Esophagus squamous epithelium (tissue), 4 donors: ENCODE measurements at regions not wholly inside any gene's neighbourhood (a gene's known extent, or its start where the extent isn't known, plus 50 kb on each side); places are given as distances from the start of the nearest gene placed in this dataset.

Source experiments
- POLR2A ChIP-seq, 4 donors: fragments of 450-650 bp; IDR thresholded peaks; one replicate each; pipeline ENCODE4 v1.6.1; 2017; ENCODE audit warnings: antibody characterized with exemption in 4 of 4, mild to moderate bottlenecking in 4 of 4, moderate library complexity in 3 of 4
- TF ChIP-seq, protein P1 (sequence below), 6 experiments: fragments of 450-650 bp in 4 of 6; fragments of 200-600 bp in 2 of 6; sonication (generic) in 2 of 6; IDR thresholded peaks; one replicate each; pipeline ENCODE4 v1.5.1; 2016 to 2019; ENCODE audit warnings: antibody characterized with exemption in 6 of 6, mild to moderate bottlenecking in 4 of 6, moderate library complexity in 4 of 6

DNA sequence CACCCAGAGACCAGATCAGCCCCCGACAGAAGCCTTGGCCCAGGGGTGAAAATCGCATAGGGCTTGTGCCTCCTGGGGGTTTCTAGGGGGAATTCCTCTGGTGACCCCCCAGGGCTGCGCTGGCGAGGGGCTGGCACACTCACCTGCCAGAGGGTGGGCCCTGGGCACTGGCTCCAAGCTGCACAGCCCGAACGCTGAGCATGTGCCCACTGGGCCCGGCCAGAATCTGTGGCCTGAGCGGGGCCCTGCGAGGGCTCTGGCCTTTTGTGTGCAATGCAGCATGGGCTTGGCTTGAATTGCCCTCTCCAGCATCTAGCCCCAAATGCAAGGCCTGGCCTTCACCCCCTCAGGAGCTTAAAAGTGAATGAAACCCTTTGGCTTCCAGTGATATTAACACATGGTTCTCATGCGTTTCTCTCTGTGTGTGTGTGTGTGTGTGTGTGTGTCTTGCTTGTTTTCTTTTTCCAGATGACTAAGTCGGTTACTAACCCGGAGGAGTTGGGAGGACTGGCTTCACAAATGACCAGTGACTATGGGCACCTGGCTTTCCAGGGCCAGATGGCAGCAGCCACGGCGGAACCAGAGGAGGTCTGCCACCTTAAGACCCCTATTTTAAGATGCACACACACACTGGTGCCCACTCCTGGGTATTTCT lies 259.1 kb upstream of the TPM1 start:
- no peak for TF ChIP-seq POLR2A (IDR thresholded peaks at IDR 0.05)
- TF ChIP-seq, protein P1, sequence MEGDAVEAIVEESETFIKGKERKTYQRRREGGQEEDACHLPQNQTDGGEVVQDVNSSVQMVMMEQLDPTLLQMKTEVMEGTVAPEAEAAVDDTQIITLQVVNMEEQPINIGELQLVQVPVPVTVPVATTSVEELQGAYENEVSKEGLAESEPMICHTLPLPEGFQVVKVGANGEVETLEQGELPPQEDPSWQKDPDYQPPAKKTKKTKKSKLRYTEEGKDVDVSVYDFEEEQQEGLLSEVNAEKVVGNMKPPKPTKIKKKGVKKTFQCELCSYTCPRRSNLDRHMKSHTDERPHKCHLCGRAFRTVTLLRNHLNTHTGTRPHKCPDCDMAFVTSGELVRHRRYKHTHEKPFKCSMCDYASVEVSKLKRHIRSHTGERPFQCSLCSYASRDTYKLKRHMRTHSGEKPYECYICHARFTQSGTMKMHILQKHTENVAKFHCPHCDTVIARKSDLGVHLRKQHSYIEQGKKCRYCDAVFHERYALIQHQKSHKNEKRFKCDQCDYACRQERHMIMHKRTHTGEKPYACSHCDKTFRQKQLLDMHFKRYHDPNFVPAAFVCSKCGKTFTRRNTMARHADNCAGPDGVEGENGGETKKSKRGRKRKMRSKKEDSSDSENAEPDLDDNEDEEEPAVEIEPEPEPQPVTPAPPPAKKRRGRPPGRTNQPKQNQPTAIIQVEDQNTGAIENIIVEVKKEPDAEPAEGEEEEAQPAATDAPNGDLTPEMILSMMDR (IDR thresholded peaks at IDR 0.05), result no peak
